Upper lobe of left lung (tissue), 4 donors: ENCODE measurements at regions not wholly inside any gene's neighbourhood (a gene's known extent, or its start where the extent isn't known, plus 50 kb on each side); places are given as distances from the start of the nearest gene placed in this dataset.

Experiments used
- POLR2A ChIP-seq, 4 donors: fragments of 450-650 bp; IDR thresholded peaks; one replicate each; pipeline ENCODE4 v1.5.1; 2016 to 2017; ENCODE audit warnings: antibody characterized with exemption in 4 of 4, mild to moderate bottlenecking in 2 of 4
- TF ChIP-seq, protein P1 (sequence below), 6 experiments: fragments of 450-650 bp in 4 of 6; fragments of 200-600 bp in 2 of 6; sonication (generic) in 2 of 6; IDR thresholded peaks; one replicate each; pipeline ENCODE4 v1.5.1; 2016 to 2019; ENCODE audit warnings: antibody characterized with exemption in 6 of 6

GRCh38 chr12:75634244-75635222 lies 123.1 kb upstream of the KRR1 start:
- TF ChIP-seq, protein P1, sequence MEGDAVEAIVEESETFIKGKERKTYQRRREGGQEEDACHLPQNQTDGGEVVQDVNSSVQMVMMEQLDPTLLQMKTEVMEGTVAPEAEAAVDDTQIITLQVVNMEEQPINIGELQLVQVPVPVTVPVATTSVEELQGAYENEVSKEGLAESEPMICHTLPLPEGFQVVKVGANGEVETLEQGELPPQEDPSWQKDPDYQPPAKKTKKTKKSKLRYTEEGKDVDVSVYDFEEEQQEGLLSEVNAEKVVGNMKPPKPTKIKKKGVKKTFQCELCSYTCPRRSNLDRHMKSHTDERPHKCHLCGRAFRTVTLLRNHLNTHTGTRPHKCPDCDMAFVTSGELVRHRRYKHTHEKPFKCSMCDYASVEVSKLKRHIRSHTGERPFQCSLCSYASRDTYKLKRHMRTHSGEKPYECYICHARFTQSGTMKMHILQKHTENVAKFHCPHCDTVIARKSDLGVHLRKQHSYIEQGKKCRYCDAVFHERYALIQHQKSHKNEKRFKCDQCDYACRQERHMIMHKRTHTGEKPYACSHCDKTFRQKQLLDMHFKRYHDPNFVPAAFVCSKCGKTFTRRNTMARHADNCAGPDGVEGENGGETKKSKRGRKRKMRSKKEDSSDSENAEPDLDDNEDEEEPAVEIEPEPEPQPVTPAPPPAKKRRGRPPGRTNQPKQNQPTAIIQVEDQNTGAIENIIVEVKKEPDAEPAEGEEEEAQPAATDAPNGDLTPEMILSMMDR (IDR thresholded peaks at IDR 0.05), result no peak
- no peak for TF ChIP-seq POLR2A (IDR thresholded peaks at IDR 0.05)
